ENCODE measurements at regions not wholly inside any gene's neighbourhood (a gene's known extent, or its start where the extent isn't known, plus 50 kb on each side); places are given as distances from the start of the nearest gene placed in this dataset.

DNA sequence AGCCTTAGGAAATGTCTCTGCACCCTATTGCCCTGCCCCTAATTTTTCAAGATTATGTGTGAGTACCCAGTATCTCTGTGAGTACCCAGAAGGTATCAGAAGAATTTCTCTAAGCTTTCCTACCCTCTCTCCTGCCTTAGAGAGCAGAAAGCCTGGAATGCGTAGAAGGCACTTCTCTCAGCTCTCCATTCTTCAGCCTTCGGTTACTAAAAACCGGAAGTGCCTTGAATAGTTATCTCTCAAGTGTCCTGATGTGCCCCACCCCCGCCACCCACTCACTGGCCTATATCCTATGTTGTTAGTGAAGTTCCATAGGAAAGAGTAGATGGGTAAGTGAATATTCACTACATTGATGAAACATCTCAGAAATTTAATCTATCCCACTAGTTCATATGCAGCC lies 210.7 kb upstream of the CDH10 start:
- intact Hi-C loops (cut with DNase I, micrococcal nuclease), result no loop called here
- H3K4me1 ChIP-seq (ENCODE audit: insufficient read depth, low read length), result no peaks in the 10 kb centered on the region
- Mint-ChIP-seq H3K27ac (no peak overlapping the region), H3K9me3 (peaks cover 16% of the 10 kb centered on the region), H3K36me3 (ENCODE audit: low read depth) (no peaks in the 10 kb centered on the region), H3K27me3 (no peaks in the 10 kb centered on the region), H3K4me1 (ENCODE audit: low read depth) (no peaks in the 10 kb centered on the region), H3K4me3 (no peak overlapping the region)
- H3K9me3 ChIP-seq (ENCODE audit: control insufficient read depth in 1 of 2, insufficient read depth in 1 of 2, low read length in 2 of 2), result peaks cover 0 to 7% of the 10 kb centered on the region in 2 experiments
- ChIA-PET POLR2A (no interaction called here), CTCF (no interaction called here)
- no peaks in the 10 kb centered on the region for H3K36me3 ChIP-seq (ENCODE audit: insufficient read depth, low read length)
- ATAC-seq (ENCODE audit: poor library complexity), result no peak
- H3K4me3 ChIP-seq (ENCODE audit: low read length), result no peak overlapping the region
- DNase-seq, result no peak
- H3K27ac ChIP-seq (ENCODE audit: low read depth in 1 of 2, low read length in 2 of 2), result no peak overlapping the region
- no peaks in the 10 kb centered on the region for H3K27me3 ChIP-seq (ENCODE audit: control insufficient read depth in 1 of 2, insufficient read depth in 2 of 2, low read length in 2 of 2)
- TF ChIP-seq, protein P1, sequence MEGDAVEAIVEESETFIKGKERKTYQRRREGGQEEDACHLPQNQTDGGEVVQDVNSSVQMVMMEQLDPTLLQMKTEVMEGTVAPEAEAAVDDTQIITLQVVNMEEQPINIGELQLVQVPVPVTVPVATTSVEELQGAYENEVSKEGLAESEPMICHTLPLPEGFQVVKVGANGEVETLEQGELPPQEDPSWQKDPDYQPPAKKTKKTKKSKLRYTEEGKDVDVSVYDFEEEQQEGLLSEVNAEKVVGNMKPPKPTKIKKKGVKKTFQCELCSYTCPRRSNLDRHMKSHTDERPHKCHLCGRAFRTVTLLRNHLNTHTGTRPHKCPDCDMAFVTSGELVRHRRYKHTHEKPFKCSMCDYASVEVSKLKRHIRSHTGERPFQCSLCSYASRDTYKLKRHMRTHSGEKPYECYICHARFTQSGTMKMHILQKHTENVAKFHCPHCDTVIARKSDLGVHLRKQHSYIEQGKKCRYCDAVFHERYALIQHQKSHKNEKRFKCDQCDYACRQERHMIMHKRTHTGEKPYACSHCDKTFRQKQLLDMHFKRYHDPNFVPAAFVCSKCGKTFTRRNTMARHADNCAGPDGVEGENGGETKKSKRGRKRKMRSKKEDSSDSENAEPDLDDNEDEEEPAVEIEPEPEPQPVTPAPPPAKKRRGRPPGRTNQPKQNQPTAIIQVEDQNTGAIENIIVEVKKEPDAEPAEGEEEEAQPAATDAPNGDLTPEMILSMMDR (IDR thresholded peaks at IDR 0.05), result no peak

DNA sequence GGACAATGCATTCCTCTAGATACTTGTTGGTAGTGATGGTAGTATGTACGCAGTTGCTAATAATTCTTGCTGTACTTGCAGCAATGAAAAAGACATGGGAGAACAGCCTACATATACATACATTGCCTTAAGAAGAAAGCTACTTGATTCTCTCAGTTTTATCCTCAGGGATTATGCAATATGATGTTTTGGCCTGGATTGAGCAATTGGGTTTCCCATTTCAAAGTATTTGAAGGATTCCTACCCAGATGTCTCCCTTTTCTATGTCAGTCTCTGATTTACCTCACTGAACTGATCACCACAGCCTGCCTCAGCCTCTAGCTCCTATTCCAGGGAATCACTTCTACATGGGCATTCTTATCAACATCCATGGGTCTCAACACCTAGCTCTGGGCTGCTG lies 210.1 kb upstream of the CDH10 start:
- no peaks in the 10 kb centered on the region for H3K27me3 ChIP-seq (ENCODE audit: control insufficient read depth in 1 of 2, insufficient read depth in 2 of 2, low read length in 2 of 2)
- H3K27ac Mint-ChIP-seq, result no peak overlapping the region
- H3K9me3 Mint-ChIP-seq, result peaks cover 16% of the 10 kb centered on the region
- H3K36me3 Mint-ChIP-seq (ENCODE audit: low read depth), result no peaks in the 10 kb centered on the region
- no peaks in the 10 kb centered on the region for H3K36me3 ChIP-seq (ENCODE audit: insufficient read depth, low read length)
- CTCF ChIA-PET, result no interaction called here
- H3K4me3 ChIP-seq (ENCODE audit: low read length), result no peak overlapping the region
- DNase-seq (no peak), ATAC-seq (ENCODE audit: poor library complexity) (no peak)
- H3K4me1 ChIP-seq (ENCODE audit: insufficient read depth, low read length), result no peaks in the 10 kb centered on the region
- no peaks in the 10 kb centered on the region for H3K4me1 Mint-ChIP-seq (ENCODE audit: low read depth)
- TF ChIP-seq, protein P1 (IDR thresholded peaks at IDR 0.05), result no peak
- peaks cover 0 to 13% of the 10 kb centered on the region in 2 experiments for H3K9me3 ChIP-seq (ENCODE audit: control insufficient read depth in 1 of 2, insufficient read depth in 1 of 2, low read length in 2 of 2)
- POLR2A ChIA-PET, result no interaction called here
- no peak overlapping the region for H3K4me3 Mint-ChIP-seq
- no peaks in the 10 kb centered on the region for H3K27me3 Mint-ChIP-seq
- H3K27ac ChIP-seq (ENCODE audit: low read depth in 1 of 2, low read length in 2 of 2), result no peak overlapping the region
- intact Hi-C loops (cut with DNase I, micrococcal nuclease), result no loop called here

DNA sequence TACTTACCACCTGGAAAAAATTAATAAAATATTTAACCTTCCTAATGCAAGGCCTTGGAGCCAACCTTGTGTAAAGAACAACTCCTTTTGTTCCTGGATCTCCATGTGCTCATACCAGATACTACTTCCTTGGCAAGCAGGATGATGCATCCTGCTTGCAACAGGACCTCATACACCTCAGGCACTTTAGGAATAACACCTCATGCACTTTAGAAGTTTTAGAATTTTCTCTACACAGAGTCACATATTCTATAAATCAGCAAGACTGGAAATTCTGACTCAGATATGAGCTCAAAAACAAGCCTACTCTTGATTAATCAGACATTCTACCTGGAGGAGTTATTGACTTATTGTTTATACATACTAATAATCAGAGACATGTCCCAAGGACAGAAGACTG lies 209.6 kb upstream of the CDH10 start:
- intact Hi-C loops (cut with DNase I, micrococcal nuclease), result no loop called here
- Histone ChIP-seq H3K4me3 (ENCODE audit: low read length) (no peak overlapping the region), H3K4me1 (ENCODE audit: insufficient read depth, low read length) (no peaks in the 10 kb centered on the region), H3K9me3 (ENCODE audit: control insufficient read depth in 1 of 2, insufficient read depth in 1 of 2, low read length in 2 of 2) (peaks cover 0 to 14% of the 10 kb centered on the region in 2 experiments), H3K27ac (ENCODE audit: low read depth in 1 of 2, low read length in 2 of 2) (no peak overlapping the region), H3K27me3 (ENCODE audit: control insufficient read depth in 1 of 2, insufficient read depth in 2 of 2, low read length in 2 of 2) (no peaks in the 10 kb centered on the region), H3K36me3 (ENCODE audit: insufficient read depth, low read length) (no peaks in the 10 kb centered on the region)
- Mint-ChIP-seq H3K27me3 (no peaks in the 10 kb centered on the region), H3K9me3 (peaks cover 16% of the 10 kb centered on the region), H3K36me3 (ENCODE audit: low read depth) (no peaks in the 10 kb centered on the region), H3K4me3 (no peak overlapping the region), H3K4me1 (ENCODE audit: low read depth) (no peaks in the 10 kb centered on the region), H3K27ac (no peak overlapping the region)
- TF ChIP-seq, protein P1 (IDR thresholded peaks at IDR 0.05), result no peak
- ChIA-PET CTCF (no interaction called here), POLR2A (no interaction called here)
- DNase-seq, result no peak
- ATAC-seq (ENCODE audit: poor library complexity), result no peak

Data from CD4-positive, alpha-beta T cell (primary cell).